ENCODE measurements at regions not wholly inside any gene's neighbourhood (a gene's known extent, or its start where the extent isn't known, plus 50 kb on each side); places are given as distances from the start of the nearest gene placed in this dataset.

GRCh38 chr6:147133669-147134068 is 70.5 kb upstream of the STXBP5 start:
- DNase-seq (ENCODE audit: low spot score), result no peak

- DNase-seq (ENCODE audit: low spot score), result no peak
Measured at GRCh38 chr6:147135211-147135681, 69.0 kb upstream of the STXBP5 start.

- no peak for DNase-seq (ENCODE audit: low spot score)
Measured at GRCh38 chr6:147136057-147136456, 68.2 kb upstream of the STXBP5 start.

- DNase-seq (ENCODE audit: low spot score), result no peak
Measured at GRCh38 chr6:147137986-147138385, 66.2 kb upstream of the STXBP5 start.

GRCh38 chr6:147138835-147139234 is 65.4 kb upstream of the STXBP5 start:
- no peak for DNase-seq (ENCODE audit: low spot score)

GRCh38 chr6:147141711-147142308 is 62.4 kb upstream of the STXBP5 start:
- no peak for DNase-seq (ENCODE audit: low spot score)

GRCh38 chr6:147142684-147143245 is 61.5 kb upstream of the STXBP5 start:
- no peak for DNase-seq (ENCODE audit: low spot score)

GRCh38 chr6:147149092-147149491 is 55.1 kb upstream of the STXBP5 start:
- no peak for DNase-seq (ENCODE audit: low spot score)

- DNase-seq (ENCODE audit: low spot score), result no peak
Measured at GRCh38 chr6:147149826-147150225, 54.4 kb upstream of the STXBP5 start.

- DNase-seq (ENCODE audit: low spot score), result no peak
Measured at GRCh38 chr6:147150293-147150692, 53.9 kb upstream of the STXBP5 start.

All from globus pallidus (tissue), 1 donor.